SU-DHL-6 (cell line): ENCODE measurements at regions not wholly inside any gene's neighbourhood (a gene's known extent, or its start where the extent isn't known, plus 50 kb on each side); places are given as distances from the start of the nearest gene placed in this dataset.

Experiments used
- H2AFZ ChIP-seq: fragments of 200-600 bp; sonication (generic); 2 replicates; pipeline ENCODE4 v1.6.1; 2014; ENCODE audit warnings: low read depth, mild to moderate bottlenecking, moderate library complexity, mixed read lengths, antibody characterized with exemption, low read length; ENCODE audit not compliant: severe bottlenecking
- H3F3A ChIP-seq: fragments of 200-600 bp; shearing (Covaris generic); 2 replicates; pipeline ENCODE4 v1.6.0; 2016; ENCODE audit warnings: antibody characterized with exemption, mild to moderate bottlenecking; ENCODE audit not compliant: insufficient read depth
- H3K27ac ChIP-seq: fragments of 200-600 bp; sonication (generic); 2 replicates; pipeline ENCODE4 v1.5.1; 2016; ENCODE audit warnings: low read depth, mild to moderate bottlenecking, low read length, moderate library complexity, mixed read lengths
- H3K27me3 ChIP-seq: fragments of 200-600 bp; sonication (generic), shearing (Covaris generic); 2 replicates; pipeline ENCODE4 v1.6.0; 2014; ENCODE audit warnings: mild to moderate bottlenecking, low read length
- H3K36me3 ChIP-seq: fragments of 200-600 bp; sonication (generic); 2 replicates; pipeline ENCODE4 v1.6.1; 2014; ENCODE audit warnings: mild to moderate bottlenecking, low read length, mixed read lengths
- H3K4me2 ChIP-seq: fragments of 300-600, 200-600 bp; shearing (Covaris generic), sonication (generic); 2 replicates; pipeline ENCODE4 v1.6.0; 2014; ENCODE audit warnings: low read length, low read depth, mild to moderate bottlenecking; ENCODE audit not compliant: poor library complexity, severe bottlenecking
- H3K4me3 ChIP-seq: fragments of 200-600 bp; sonication (generic); 2 replicates; pipeline ENCODE4 v1.5.1; 2014; ENCODE audit warnings: antibody characterized with exemption, low read length, mild to moderate bottlenecking, mixed read lengths; ENCODE audit not compliant: insufficient read depth, poor library complexity, severe bottlenecking
- H3K79me2 ChIP-seq: fragments of 200-600 bp; sonication (generic); 2 replicates; pipeline ENCODE4 v1.6.1; 2014; ENCODE audit warnings: mild to moderate bottlenecking, low read length, moderate library complexity; ENCODE audit not compliant: insufficient read depth
- H3K9ac ChIP-seq: fragments of 200-600 bp; sonication (generic); 2 replicates; pipeline ENCODE4 v1.7.0; 2014; ENCODE audit warnings: mild to moderate bottlenecking, low read length
- H3K9me2 ChIP-seq: fragments of 200-600 bp; sonication (generic); replicated peaks from 2 replicates; pipeline ENCODE4 v1.6.1; 2014; ENCODE audit warnings: low read length; ENCODE audit not compliant: insufficient read depth
- H3K9me3 ChIP-seq: fragments of 200-600 bp; sonication (generic); 2 replicates; pipeline ENCODE4 v1.6.1; 2014; ENCODE audit warnings: low read length, mixed read lengths; ENCODE audit not compliant: insufficient read depth
- H4K20me1 ChIP-seq: fragments of 200-600 bp; sonication (generic); 2 replicates; pipeline ENCODE4 v1.6.1; 2014; ENCODE audit warnings: low read depth, mild to moderate bottlenecking, antibody characterized with exemption, low read length, moderate library complexity, mixed read lengths
- CTCF ChIP-seq: fragments of 200-600 bp; sonication (generic); IDR thresholded peaks from one replicate; pipeline ENCODE4 v1.5.1; 2017; ENCODE audit warnings: antibody characterized with exemption, mild to moderate bottlenecking, low read length, moderate library complexity; ENCODE audit not compliant: insufficient read depth, poor library complexity, severe bottlenecking
- EZH2phosphoT487 ChIP-seq: fragments of 200-600 bp; sonication (generic), shearing (Covaris generic); conservative IDR thresholded peaks from 2 replicates; pipeline ENCODE4 v1.6.1; 2018; ENCODE audit warnings: mild to moderate bottlenecking, antibody characterized with exemption, low read length, moderate library complexity, mixed read lengths

GRCh38 chr10:128237710-128238109, 111.5 kb upstream of the MKI67 start:
- Histone ChIP-seq H3K9ac (no peak overlapping the region), H3F3A (no peaks in the 10 kb centered on the region), H3K27ac (no peak overlapping the region), H3K9me3 (no peaks in the 10 kb centered on the region), H4K20me1 (no peaks in the 10 kb centered on the region), H2AFZ (no peak overlapping the region), H3K79me2 (no peaks in the 10 kb centered on the region), H3K4me2 (no peak overlapping the region), H3K4me3 (no peak overlapping the region), H3K9me2 (no peaks in the 10 kb centered on the region), H3K36me3 (no peaks in the 10 kb centered on the region), H3K27me3 (no peaks in the 10 kb centered on the region)
- TF ChIP-seq EZH2phosphoT487 (no peak), CTCF (no peak)

GRCh38 chr10:128241023-128241422, 114.8 kb upstream of the MKI67 start:
- Histone ChIP-seq H3K9ac (no peak overlapping the region), H3K27ac (no peak overlapping the region), H3K36me3 (no peaks in the 10 kb centered on the region), H3K4me2 (no peak overlapping the region), H4K20me1 (no peaks in the 10 kb centered on the region), H3K4me3 (no peak overlapping the region), H3F3A (no peaks in the 10 kb centered on the region), H3K9me2 (no peaks in the 10 kb centered on the region), H3K79me2 (no peaks in the 10 kb centered on the region), H3K9me3 (no peaks in the 10 kb centered on the region), H2AFZ (no peak overlapping the region), H3K27me3 (no peaks in the 10 kb centered on the region)
- TF ChIP-seq EZH2phosphoT487 (no peak), CTCF (no peak)

GRCh38 chr10:128242641-128243040, 116.4 kb upstream of the MKI67 start:
- H3K4me2 ChIP-seq: no peak overlapping the region
- H3K79me2 ChIP-seq: no peaks in the 10 kb centered on the region
- no peaks in the 10 kb centered on the region for H3F3A ChIP-seq
- H2AFZ ChIP-seq: no peak overlapping the region
- H3K4me3 ChIP-seq: no peak overlapping the region
- no peak overlapping the region for H3K9ac ChIP-seq
- no peak overlapping the region for H3K27ac ChIP-seq
- H3K27me3 ChIP-seq: no peaks in the 10 kb centered on the region
- H3K36me3 ChIP-seq: no peaks in the 10 kb centered on the region
- no peaks in the 10 kb centered on the region for H3K9me2 ChIP-seq
- TF ChIP-seq EZH2phosphoT487 (no peak), CTCF (no peak)
- no peaks in the 10 kb centered on the region for H3K9me3 ChIP-seq
- H4K20me1 ChIP-seq: no peaks in the 10 kb centered on the region
